ENCODE measurements at regions not wholly inside any gene's neighbourhood (a gene's known extent, or its start where the extent isn't known, plus 50 kb on each side); places are given as distances from the start of the nearest gene placed in this dataset.

- FAIRE-seq = no peak
- H3K79me1 ChIP-seq (ENCODE audit: low read depth, low read length) = no peaks in the 10 kb centered on the region
- no peaks in the 10 kb centered on the region; a peak in 1 of 8 replicates for H3K36me3 ChIP-seq (ENCODE audit: control insufficient read depth in 2 of 4, insufficient read depth in 4 of 4, low read length in 3 of 4)
- TF ChIP-seq CHD1 (IDR thresholded peaks at IDR 0.05; ENCODE audit: low read depth, low read length) (no peak), ATF3 (IDR thresholded peaks at IDR 0.05; ENCODE audit: insufficient read depth, low read depth, low read length) (no peak), TBP (IDR thresholded peaks at IDR 0.05; ENCODE audit: low read depth, low read length) (no peak), NRF1 (IDR thresholded peaks at IDR 0.05; ENCODE audit: low read depth, low read length) (no peak), PHF8 (conservative IDR thresholded peaks at IDR 0.05; ENCODE audit: low read depth, low read length) (no peak), CEBPB (IDR thresholded peaks at IDR 0.05; ENCODE audit: low read depth, low read length) (no peak), NANOG (IDR thresholded peaks at IDR 0.05; ENCODE audit: insufficient read depth, low read depth, low read length, poor library complexity, severe bottlenecking) (no peak), TEAD4 (IDR thresholded peaks at IDR 0.05; ENCODE audit: low read depth, low read length) (no peak), GTF2F1 (IDR thresholded peaks at IDR 0.05; ENCODE audit: borderline replicate concordance, low read depth, low read length) (no peak), POU5F1 (IDR thresholded peaks at IDR 0.05; ENCODE audit: low read depth, low read length) (no peak), JUND (IDR thresholded peaks at IDR 0.05; ENCODE audit: low read length) (no peak), BRCA1 (IDR thresholded peaks at IDR 0.05; ENCODE audit: low read depth, low read length) (no peak), RNF2 (IDR thresholded peaks at IDR 0.05; ENCODE audit: borderline replicate concordance, low read depth, low read length, missing control alignments, poor library complexity, severe bottlenecking) (no peak), SIRT6 (IDR thresholded peaks at IDR 0.05; ENCODE audit: low read length) (no peak)
- H3K4me1 ChIP-seq (replicated peaks in 1 of 4; ENCODE audit: control insufficient read depth in 3 of 4, insufficient read depth in 4 of 4, low read length in 3 of 4) = no peaks in the 10 kb centered on the region
- no peak overlapping the region for H3K27ac ChIP-seq (ENCODE audit: low read depth, low read length)
- H3K56ac ChIP-seq (replicated peaks; ENCODE audit: insufficient read length, low read depth, low read length) = no peak overlapping the region
- no peak overlapping the region for H2BK12ac ChIP-seq (ENCODE audit: low read depth, low read length)
- no peak overlapping the region for H2BK5ac ChIP-seq (ENCODE audit: low read depth, low read length)
- H3K4me3 ChIP-seq (ENCODE audit: extremely low read depth in 1 of 4, insufficient read depth in 2 of 4, low read depth in 3 of 4, low read length in 4 of 4) = no peak overlapping the region
- no peaks in the 10 kb centered on the region for H4K20me1 ChIP-seq (replicated peaks in 1 of 2; ENCODE audit: control insufficient read depth in 1 of 2, insufficient read depth in 2 of 2, low read length in 2 of 2)
- no peak for DNase-seq (ENCODE audit: low read depth in 1 of 2, low spot score in 2 of 2)
- no peak overlapping the region for H4K91ac ChIP-seq (replicated peaks; ENCODE audit: insufficient read length, low read length)
- H3K23ac ChIP-seq (ENCODE audit: insufficient read length) = no peak overlapping the region
- no peak overlapping the region for H2BK120ac ChIP-seq (replicated peaks; ENCODE audit: low read depth, low read length)
- no peak overlapping the region for H3K4ac ChIP-seq (replicated peaks; ENCODE audit: insufficient read length, low read depth, low read length)
- H3K9me3 ChIP-seq (ENCODE audit: insufficient read depth in 2 of 2, low read depth in 1 of 2, low read length in 1 of 2) = no peaks in the 10 kb centered on the region
- no peak overlapping the region for H4K5ac ChIP-seq (ENCODE audit: insufficient read length, low read depth, low read length)
- no peaks in the 10 kb centered on the region for H3K79me2 ChIP-seq (ENCODE audit: control insufficient read depth in 1 of 2, insufficient read depth in 2 of 2, low read length in 2 of 2)
- no peak overlapping the region for H4K8ac ChIP-seq (ENCODE audit: extremely low read depth, insufficient read depth, low read length)
- POLR2A ChIA-PET (ENCODE audit: partially characterized antibody) = no interaction called here
- CTCF ChIA-PET (ENCODE audit: partially characterized antibody) = no interaction called here
- no peak overlapping the region for H3K4me2 ChIP-seq (ENCODE audit: insufficient read depth in 1 of 2, low read depth in 2 of 2, low read length in 2 of 2)
- no peak overlapping the region for H3K18ac ChIP-seq (ENCODE audit: extremely low read depth, low read length)
- no peak overlapping the region for H2AK5ac ChIP-seq (ENCODE audit: low read depth, low read length)
- no peak overlapping the region for H2AFZ ChIP-seq (ENCODE audit: low read length)
- H3K14ac ChIP-seq (ENCODE audit: insufficient read length) = no peak overlapping the region
- H2BK15ac ChIP-seq (ENCODE audit: low read length) = no peak overlapping the region
- H3K9ac ChIP-seq (replicated peaks in 1 of 4; ENCODE audit: extremely low read depth in 1 of 4, low read depth in 3 of 4, low read length in 3 of 4) = no peak overlapping the region
- no peaks in the 10 kb centered on the region for H3K27me3 ChIP-seq (replicated peaks in 1 of 4; ENCODE audit: control insufficient read depth in 3 of 4, extremely low read depth in 1 of 4, insufficient read depth in 3 of 4, low read length in 3 of 4)
- no peak overlapping the region for H2BK20ac ChIP-seq (ENCODE audit: low read length)
- no peaks in the 10 kb centered on the region for H3K23me2 ChIP-seq (ENCODE audit: low read depth, low read length)
- WGBS, 2 experiments (ENCODE audit: extremely low coverage in 1 of 2, insufficient coverage in 1 of 2, insufficient read length in 1 of 2, insufficient replicate concordance in 2 of 2, low coverage in 1 of 2, low lambda C conversion rate in 2 of 2, missing lambda C conversion rate in 1 of 2) = 92% methylated on average over 3 of the region's 3 CpGs; no CpG with 5 or more reads in 1 of the 2 experiments
Observed at GRCh38 chr4:32425243-32425642, 1705.1 kb downstream of the PCDH7 start.
